Calu3 (cell line): ENCODE measurements at regions not wholly inside any gene's neighbourhood (a gene's known extent, or its start where the extent isn't known, plus 50 kb on each side); places are given as distances from the start of the nearest gene placed in this dataset.

Experiments
- BruUV-seq: library from RNA; stranded (reverse); fragments of 400-500 nt; replicated peaks from 2 replicates; lab custom pipeline; 2021; lab: Mats Ljungman, UMichigan
- CTCF ChIA-PET: fragments of 300-600 bp; sonication (Branson Sonifier 250); formaldehyde crosslinking; loops from one replicate; lab custom pipeline; 2022; ENCODE audit warnings: antibody characterized with exemption; lab: Charles Lee
- DNase-seq: peaks from one replicate; pipeline ENCODE4 v3.0.0; 2022
- H3K27ac Mint-ChIP-seq: one replicate; pipeline ENCODE4 v1.8.0; 2022; ENCODE audit warnings: mixed read lengths; ENCODE audit not compliant: unreplicated experiment
- H3K27me3 Mint-ChIP-seq: one replicate; pipeline ENCODE4 v1.8.0; 2022; ENCODE audit warnings: mixed read lengths; ENCODE audit not compliant: unreplicated experiment
- H3K36me3 Mint-ChIP-seq: one replicate; pipeline ENCODE4 v1.8.0; 2022; ENCODE audit warnings: mild to moderate bottlenecking, moderate library complexity, mixed read lengths; ENCODE audit not compliant: insufficient read depth, unreplicated experiment
- H3K4me1 Mint-ChIP-seq: one replicate; pipeline ENCODE4 v1.8.0; 2022; ENCODE audit warnings: mild to moderate bottlenecking, low read depth, mixed read lengths; ENCODE audit not compliant: unreplicated experiment
- H3K4me3 Mint-ChIP-seq: one replicate; pipeline ENCODE4 v1.8.0; 2022; ENCODE audit warnings: mild to moderate bottlenecking, low read depth, moderate library complexity, mixed read lengths; ENCODE audit not compliant: unreplicated experiment
- H3K9me3 Mint-ChIP-seq: one replicate; pipeline ENCODE4 v1.8.0; 2022; ENCODE audit warnings: low read depth, mixed read lengths; ENCODE audit not compliant: unreplicated experiment
- intact Hi-C: fragments of 100-400 bp; cut with micrococcal nuclease; formaldehyde crosslinking; loops from one replicate; pipeline ENCODE4 v1.10.0; 2022; ENCODE audit not compliant: unreplicated experiment
- TF ChIP-seq, protein P1 (sequence below): fragments of 200-600 bp; IDR thresholded peaks from one replicate; pipeline ENCODE4 v1.8.0; 2022; ENCODE audit warnings: antibody characterized with exemption; ENCODE audit not compliant: unreplicated experiment

DNA sequence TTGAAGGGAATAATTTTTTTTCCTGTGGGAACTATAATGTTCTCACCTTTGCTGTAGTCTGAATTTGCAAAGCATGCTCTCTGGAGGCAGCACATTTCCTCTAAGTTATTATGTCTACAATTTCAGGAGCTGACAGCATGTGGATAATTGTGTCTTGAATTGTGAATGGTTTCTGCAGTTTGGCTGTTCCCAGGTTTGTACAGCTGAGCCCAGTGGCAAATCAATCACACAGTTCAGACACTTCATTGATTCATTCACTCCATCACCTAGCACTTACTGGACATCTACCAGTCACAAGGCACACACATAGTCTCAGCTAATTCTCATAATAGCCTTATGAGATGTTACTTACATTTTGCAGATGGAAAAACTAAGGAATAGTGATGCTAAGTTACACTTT, 219.0 kb upstream of the ROPN1 start:
- no TSS peak for BruUV-seq
- TF ChIP-seq, protein P1, sequence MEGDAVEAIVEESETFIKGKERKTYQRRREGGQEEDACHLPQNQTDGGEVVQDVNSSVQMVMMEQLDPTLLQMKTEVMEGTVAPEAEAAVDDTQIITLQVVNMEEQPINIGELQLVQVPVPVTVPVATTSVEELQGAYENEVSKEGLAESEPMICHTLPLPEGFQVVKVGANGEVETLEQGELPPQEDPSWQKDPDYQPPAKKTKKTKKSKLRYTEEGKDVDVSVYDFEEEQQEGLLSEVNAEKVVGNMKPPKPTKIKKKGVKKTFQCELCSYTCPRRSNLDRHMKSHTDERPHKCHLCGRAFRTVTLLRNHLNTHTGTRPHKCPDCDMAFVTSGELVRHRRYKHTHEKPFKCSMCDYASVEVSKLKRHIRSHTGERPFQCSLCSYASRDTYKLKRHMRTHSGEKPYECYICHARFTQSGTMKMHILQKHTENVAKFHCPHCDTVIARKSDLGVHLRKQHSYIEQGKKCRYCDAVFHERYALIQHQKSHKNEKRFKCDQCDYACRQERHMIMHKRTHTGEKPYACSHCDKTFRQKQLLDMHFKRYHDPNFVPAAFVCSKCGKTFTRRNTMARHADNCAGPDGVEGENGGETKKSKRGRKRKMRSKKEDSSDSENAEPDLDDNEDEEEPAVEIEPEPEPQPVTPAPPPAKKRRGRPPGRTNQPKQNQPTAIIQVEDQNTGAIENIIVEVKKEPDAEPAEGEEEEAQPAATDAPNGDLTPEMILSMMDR, result no peak

DNA sequence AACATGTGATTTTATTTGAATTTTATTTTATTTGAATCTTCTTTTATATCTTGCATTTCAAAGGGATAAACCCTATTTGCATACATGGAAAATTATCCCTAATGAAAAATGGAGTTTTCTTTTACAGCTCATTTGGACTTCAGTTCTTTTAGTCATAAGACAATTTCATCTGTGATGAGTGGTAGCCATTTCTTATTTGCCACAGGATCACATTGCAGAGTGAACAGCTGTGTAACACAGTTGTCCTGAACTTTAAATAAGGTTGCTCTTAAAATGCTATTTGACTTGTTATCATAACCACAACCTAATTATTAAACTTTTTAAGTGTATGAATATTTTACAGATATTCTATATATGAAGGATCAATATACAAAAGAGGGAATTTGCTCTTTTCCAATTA, 221.7 kb upstream of the ROPN1 start:
- Mint-ChIP-seq H3K4me1 (no peaks in the 10 kb centered on the region), H3K9me3 (no peaks in the 10 kb centered on the region), H3K36me3 (no peaks in the 10 kb centered on the region), H3K27ac (no peak overlapping the region), H3K27me3 (peaks cover 68% of the 10 kb centered on the region), H3K4me3 (no peak overlapping the region)
- TF ChIP-seq, protein P1, result no peak
- BruUV-seq, result no TSS peak
- CTCF ChIA-PET, result no interaction called here
- DNase-seq, result no peak
- intact Hi-C loops, result no loop called here

More for the DNA sequence above, 219.0 kb upstream of the ROPN1 start:
- intact Hi-C loops, result no loop called here
- Mint-ChIP-seq H3K27ac (no peak overlapping the region), H3K4me3 (no peak overlapping the region), H3K36me3 (no peaks in the 10 kb centered on the region), H3K9me3 (no peaks in the 10 kb centered on the region), H3K4me1 (no peaks in the 10 kb centered on the region), H3K27me3 (peaks cover 70% of the 10 kb centered on the region)
- CTCF ChIA-PET, result no interaction called here
- DNase-seq, result no peak

DNA sequence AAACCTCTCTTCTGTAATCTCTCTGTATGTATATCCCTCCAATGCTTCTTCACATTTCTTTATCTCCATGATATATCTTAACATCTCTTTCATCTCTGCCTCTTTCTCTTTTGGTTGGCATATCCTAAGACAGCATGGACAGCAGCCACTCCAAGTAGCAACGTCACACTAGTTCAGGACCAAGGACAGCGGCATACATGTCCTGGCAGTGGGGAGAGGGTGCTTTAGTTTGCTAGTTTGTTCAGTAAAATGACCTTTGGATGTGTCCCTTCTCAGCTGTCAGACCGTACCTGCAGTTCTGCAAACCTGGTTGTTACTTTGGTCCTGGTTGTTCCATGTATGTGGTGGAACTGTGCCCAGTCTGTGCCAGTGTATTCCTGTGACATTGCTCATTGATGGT, 225.6 kb upstream of the ROPN1 start:
- intact Hi-C loops, result no loop called here

DNA sequence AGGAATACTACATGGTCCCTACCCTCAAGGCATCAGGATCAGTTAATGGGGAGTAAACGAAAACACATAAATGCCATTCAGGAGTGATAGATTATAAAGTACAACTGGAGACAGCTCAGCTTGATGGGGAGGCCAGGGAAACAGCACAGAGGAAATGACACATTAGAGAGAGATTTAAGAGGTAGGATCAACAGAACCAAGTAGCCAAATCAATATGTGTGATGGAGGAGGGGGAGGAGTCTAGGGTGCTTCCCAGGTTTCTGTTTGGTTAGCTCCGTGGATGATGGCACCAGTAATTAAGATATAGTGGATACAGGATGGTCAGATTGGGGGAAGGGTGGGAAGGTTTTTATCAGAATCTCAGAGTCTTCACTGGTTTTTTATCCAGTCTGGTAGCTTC, 229.5 kb upstream of the ROPN1 start:
- no peak for DNase-seq
- Mint-ChIP-seq H3K27me3 (peaks cover 87% of the 10 kb centered on the region), H3K27ac (no peak overlapping the region), H3K4me1 (no peaks in the 10 kb centered on the region), H3K4me3 (no peak overlapping the region), H3K36me3 (no peaks in the 10 kb centered on the region), H3K9me3 (no peaks in the 10 kb centered on the region)
- TF ChIP-seq, protein P1, result no peak
- CTCF ChIA-PET, result no interaction called here
- BruUV-seq, result no TSS peak
- intact Hi-C loops, result no loop called here

More for the DNA sequence above, 225.6 kb upstream of the ROPN1 start:
- Mint-ChIP-seq H3K4me3 (no peak overlapping the region), H3K27me3 (peaks cover 76% of the 10 kb centered on the region), H3K36me3 (no peaks in the 10 kb centered on the region), H3K27ac (no peak overlapping the region), H3K9me3 (no peaks in the 10 kb centered on the region), H3K4me1 (no peaks in the 10 kb centered on the region)
- no TSS peak for BruUV-seq
- TF ChIP-seq, protein P1, result no peak
- CTCF ChIA-PET, result no interaction called here
- DNase-seq, result peak; percentile 63
